ENCODE measurements at regions not wholly inside any gene's neighbourhood (a gene's known extent, or its start where the extent isn't known, plus 50 kb on each side); places are given as distances from the start of the nearest gene placed in this dataset.

DNA sequence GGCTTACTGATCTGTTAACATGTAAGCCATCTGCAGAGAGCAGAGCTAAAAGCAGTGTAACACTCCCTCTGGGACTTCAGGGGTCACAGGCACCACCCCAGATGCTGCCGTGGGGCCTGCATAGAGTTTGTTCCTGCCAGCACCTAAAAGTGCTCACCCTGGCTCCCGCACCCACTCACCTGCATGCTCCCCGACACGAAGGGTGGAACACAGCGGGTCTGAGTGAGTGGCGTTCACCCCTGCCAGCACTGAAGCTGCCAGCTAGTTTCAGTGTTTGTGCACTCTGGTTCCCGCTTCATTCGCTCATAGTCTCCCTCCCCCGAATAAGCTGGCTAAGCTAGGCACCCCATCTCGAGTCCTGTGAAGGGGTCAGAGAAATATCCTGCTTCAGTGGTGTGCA is 1681.0 kb downstream of the NCAM2 start:
- ChIA-PET POLR2A (no interaction called here), CTCF (no interaction called here)
- TF ChIP-seq, protein P1, sequence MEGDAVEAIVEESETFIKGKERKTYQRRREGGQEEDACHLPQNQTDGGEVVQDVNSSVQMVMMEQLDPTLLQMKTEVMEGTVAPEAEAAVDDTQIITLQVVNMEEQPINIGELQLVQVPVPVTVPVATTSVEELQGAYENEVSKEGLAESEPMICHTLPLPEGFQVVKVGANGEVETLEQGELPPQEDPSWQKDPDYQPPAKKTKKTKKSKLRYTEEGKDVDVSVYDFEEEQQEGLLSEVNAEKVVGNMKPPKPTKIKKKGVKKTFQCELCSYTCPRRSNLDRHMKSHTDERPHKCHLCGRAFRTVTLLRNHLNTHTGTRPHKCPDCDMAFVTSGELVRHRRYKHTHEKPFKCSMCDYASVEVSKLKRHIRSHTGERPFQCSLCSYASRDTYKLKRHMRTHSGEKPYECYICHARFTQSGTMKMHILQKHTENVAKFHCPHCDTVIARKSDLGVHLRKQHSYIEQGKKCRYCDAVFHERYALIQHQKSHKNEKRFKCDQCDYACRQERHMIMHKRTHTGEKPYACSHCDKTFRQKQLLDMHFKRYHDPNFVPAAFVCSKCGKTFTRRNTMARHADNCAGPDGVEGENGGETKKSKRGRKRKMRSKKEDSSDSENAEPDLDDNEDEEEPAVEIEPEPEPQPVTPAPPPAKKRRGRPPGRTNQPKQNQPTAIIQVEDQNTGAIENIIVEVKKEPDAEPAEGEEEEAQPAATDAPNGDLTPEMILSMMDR (IDR thresholded peaks at IDR 0.05; ENCODE audit: insufficient read depth, low read length, missing control alignments), result no peak
- DNase-seq (ENCODE audit: low read depth, low spot score), result no peak
- no peak overlapping the region for H3K4me3 ChIP-seq (ENCODE audit: low read depth, low read length)

DNA sequence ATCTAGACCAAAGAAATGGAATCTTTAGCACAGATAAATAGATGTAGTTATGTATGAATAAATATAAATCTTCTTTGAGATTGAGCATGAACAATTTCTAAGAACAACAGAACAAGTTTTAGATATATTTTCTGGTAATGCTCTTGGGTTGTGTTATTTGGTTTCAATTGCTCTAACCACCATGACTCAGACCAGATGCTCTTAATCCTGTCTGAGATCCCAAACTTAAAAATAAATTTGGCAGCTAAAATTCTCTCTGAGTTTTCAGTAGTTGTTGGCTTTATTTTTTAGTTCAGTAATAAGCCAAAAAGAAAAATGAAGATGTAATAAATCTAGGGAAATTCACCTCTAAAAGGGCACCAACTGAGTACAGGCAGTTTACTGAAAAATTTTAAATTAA is 1693.4 kb downstream of the NCAM2 start:
- TF ChIP-seq, protein P1 (IDR thresholded peaks at IDR 0.05; ENCODE audit: insufficient read depth, low read length, missing control alignments), result no peak
- DNase-seq (ENCODE audit: low read depth, low spot score), result no peak
- POLR2A ChIA-PET, result no interaction called here
- CTCF ChIA-PET, result no interaction called here
- H3K4me3 ChIP-seq (ENCODE audit: low read depth, low read length), result no peak overlapping the region

DNA sequence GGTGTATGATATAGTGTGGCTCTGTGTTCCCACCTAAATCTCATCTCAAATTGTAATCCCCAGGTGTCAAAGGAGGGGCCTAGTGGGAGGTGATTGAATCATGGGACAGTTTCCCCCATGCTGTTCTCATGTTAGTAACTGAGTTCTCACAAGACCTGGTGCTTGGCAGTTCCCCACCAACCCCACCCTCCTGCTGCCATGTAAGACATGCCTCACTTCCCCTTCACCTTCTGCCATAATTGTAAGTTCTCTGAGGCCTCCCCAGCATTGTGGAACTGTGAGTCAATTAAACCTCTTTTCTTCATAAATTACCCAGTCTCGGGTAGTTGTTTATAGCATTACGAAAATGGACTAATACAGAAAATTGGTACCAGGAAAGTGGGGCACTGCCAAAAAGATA is 1705.3 kb downstream of the NCAM2 start:
- no peak overlapping the region for H3K4me3 ChIP-seq (ENCODE audit: low read depth, low read length)
- CTCF ChIA-PET, result no interaction called here
- DNase-seq (ENCODE audit: low read depth, low spot score), result no peak
- TF ChIP-seq, protein P1 (IDR thresholded peaks at IDR 0.05; ENCODE audit: insufficient read depth, low read length, missing control alignments), result no peak
- POLR2A ChIA-PET, result no interaction called here

DNA sequence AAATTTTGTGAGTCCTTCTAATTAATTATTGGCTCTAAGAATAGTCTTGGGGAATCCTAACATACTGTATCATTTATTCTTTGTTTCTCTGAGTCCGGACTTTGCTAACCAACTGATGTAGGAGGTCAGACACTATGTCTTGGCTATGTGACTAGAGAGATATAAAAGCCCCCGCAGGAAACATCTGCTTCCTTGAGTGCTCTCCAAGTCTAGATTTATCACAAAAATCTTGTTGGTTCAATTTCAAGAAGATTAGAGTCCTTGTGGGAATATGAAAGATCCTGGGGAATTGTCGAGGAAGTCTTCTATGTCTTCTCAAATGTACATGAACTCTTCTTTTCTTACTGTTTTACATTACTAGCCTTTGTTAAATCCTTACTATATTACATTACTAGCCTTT is 1712.5 kb downstream of the NCAM2 start:
- H3K4me3 ChIP-seq (ENCODE audit: low read depth, low read length), result no peak overlapping the region
- ChIA-PET CTCF (no interaction called here), POLR2A (no interaction called here)
- TF ChIP-seq, protein P1 (IDR thresholded peaks at IDR 0.05; ENCODE audit: insufficient read depth, low read length, missing control alignments), result no peak
- DNase-seq (ENCODE audit: low read depth, low spot score), result no peak

DNA sequence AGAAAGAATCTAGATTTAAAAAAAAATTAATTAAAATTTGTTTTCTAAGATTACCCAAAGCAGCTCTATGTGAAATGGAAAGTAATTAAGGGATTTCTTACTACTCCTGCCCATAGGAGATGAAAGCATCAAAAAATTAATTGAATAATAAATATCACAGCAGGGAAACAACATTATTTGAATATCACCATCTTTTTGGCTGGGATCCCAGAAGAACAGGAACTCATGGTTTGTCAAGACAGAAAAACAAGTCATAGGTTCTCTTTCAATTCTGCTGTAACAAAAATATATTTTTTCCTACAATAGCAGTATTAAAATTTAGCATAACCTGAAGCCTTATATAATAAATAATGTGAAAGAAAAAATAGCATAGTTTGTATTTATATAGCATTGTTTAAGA is 1713.4 kb downstream of the NCAM2 start:
- H3K4me3 ChIP-seq (ENCODE audit: low read depth, low read length), result no peak overlapping the region
- CTCF ChIA-PET, result no interaction called here
- no peak for DNase-seq (ENCODE audit: low read depth, low spot score)
- TF ChIP-seq, protein P1 (IDR thresholded peaks at IDR 0.05; ENCODE audit: insufficient read depth, low read length, missing control alignments), result no peak
- POLR2A ChIA-PET, result no interaction called here

DNA sequence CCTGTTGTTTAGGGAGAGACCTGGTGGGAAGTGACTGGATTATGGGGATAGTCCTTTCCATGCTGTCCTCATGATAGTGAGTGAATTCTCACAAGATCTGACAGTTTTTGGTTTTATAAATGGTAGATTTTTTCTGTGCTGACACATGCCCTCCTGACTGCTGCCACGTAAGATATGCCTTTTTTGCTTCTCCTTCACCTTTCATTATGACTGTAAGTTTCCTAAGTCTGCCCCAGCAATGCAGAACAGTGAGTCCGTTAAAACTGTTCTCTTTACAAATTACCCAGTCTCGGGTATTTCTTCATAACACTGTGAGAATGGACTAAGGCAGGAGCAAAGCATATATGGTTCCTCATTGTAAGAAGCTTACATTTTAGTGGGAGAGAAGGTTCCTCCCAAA is 1727.2 kb downstream of the NCAM2 start:
- POLR2A ChIA-PET, result no interaction called here
- CTCF ChIA-PET, result no interaction called here
- TF ChIP-seq, protein P1 (IDR thresholded peaks at IDR 0.05; ENCODE audit: insufficient read depth, low read length, missing control alignments), result no peak
- no peak overlapping the region for H3K4me3 ChIP-seq (ENCODE audit: low read depth, low read length)
- no peak for DNase-seq (ENCODE audit: low read depth, low spot score)

All from AG04449 (cell line).